ENCODE measurements at regions not wholly inside any gene's neighbourhood (a gene's known extent, or its start where the extent isn't known, plus 50 kb on each side); places are given as distances from the start of the nearest gene placed in this dataset.
"Not testable (repeated sequence)": the region's sequence is repeated elsewhere in the genome, so short reads cannot be mapped to it uniquely, and the experiment has no call there.

DNA sequence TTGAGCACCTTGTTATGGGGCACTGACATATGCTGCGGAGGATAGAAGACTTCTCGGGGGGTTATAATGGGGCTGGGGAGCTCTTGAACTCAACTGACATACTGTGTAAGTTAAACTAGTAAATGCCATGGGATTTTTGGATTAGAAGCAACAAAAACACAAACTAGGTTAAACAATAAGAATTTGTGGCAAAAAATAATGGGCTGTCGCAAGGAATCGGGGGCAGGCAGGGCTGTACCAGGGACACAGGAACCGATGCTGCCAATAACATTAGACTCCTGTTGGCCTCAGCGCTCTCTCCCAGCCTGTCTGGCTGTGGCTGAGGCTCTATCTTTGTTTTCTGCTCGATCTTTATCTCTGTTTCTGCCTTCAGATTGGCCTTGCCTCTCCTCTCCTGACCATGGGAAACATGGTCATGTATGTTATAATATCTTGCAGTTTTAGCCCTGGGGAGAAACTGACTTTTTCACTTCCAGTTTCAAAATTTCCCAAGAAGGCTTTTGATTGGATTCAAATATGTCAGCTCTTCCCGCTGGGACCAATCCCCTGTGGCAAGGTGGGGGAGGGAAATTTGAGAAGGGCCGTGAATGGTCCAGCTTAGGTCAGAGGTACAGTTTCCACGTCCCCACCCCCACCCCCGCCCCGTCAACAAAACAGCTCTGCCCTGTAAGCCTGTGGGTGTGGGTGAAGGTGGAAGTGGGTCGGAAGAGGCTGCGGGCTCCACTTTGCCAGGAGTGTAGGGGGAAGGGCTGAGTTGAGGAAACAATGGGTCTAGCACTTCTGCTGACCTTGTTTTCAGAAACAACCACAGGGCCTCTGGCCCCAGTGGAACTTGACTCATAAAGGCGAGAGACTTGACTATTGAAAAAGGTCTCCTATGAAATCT is 161.1 kb upstream of the TBL1XR1 start:
- peak; percentile 52 for DNase-seq

DNA sequence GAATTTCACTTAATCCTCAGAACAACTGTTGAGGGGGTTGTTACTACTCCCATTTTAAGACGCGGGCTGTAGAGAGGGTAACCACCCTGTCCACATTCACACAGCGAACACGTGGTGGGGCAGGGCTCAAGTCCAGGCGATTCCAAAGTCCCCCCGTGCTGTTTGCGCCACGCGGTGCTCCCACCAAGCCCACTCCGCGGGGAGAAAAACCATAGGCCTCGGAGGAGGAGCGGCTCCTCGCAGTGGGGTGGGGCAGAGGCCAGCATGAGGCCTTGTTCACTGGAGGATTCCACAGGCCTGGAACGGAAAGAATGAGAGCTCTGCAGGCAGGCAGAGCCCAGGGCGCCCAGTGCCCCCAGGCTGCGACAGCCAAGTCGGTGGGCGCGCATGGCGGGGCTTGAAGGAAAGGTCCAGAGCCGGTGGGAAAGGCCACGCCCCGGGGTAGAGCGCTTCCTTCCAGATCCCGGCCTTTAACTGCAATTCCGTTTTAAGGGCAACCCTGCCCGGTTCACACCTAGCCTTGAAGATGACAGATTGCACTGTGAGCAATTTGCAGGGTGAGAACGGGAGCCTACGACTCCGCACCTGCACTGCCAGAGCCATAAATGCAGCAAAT is 161.8 kb upstream of the TBL1XR1 start:
- no peak for DNase-seq

DNA sequence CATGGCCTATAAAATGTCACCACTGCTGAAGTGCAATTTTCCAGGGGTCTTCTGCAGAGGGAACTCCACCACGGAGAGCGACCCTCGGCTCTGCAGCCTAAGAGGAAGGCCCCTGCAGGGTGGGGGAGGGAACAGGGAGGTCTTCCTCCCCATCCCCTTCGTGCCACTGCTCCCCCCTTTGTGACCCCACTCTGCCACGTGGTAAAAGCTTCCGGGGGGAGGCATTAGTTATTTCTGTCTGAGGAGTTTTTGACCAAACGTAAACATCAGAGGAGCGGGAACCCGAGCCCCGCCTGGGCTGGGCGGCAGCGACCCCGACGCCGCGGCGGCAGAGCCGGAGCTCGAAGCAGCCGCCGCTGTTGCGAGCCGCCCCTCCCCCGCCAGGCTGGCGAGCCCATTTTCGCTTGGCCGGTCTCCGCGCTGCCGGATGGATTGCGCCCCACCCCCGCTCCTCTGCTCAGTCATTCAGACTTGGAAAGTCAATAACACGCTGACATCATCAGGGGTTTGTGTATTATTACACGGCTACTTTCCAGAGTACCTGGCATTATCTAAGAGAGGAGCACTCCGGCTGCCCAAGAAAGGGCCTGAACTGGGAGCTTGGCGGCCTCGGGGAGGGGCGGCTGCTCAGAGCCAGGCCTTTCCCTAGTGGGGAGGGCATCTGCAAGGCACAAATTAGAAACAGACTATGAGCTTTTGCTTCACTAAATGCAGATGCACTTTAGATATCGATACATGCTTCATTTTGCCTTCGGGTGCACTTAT is 162.5 kb upstream of the TBL1XR1 start:
- DNase-seq, result peak; percentile 91

DNA sequence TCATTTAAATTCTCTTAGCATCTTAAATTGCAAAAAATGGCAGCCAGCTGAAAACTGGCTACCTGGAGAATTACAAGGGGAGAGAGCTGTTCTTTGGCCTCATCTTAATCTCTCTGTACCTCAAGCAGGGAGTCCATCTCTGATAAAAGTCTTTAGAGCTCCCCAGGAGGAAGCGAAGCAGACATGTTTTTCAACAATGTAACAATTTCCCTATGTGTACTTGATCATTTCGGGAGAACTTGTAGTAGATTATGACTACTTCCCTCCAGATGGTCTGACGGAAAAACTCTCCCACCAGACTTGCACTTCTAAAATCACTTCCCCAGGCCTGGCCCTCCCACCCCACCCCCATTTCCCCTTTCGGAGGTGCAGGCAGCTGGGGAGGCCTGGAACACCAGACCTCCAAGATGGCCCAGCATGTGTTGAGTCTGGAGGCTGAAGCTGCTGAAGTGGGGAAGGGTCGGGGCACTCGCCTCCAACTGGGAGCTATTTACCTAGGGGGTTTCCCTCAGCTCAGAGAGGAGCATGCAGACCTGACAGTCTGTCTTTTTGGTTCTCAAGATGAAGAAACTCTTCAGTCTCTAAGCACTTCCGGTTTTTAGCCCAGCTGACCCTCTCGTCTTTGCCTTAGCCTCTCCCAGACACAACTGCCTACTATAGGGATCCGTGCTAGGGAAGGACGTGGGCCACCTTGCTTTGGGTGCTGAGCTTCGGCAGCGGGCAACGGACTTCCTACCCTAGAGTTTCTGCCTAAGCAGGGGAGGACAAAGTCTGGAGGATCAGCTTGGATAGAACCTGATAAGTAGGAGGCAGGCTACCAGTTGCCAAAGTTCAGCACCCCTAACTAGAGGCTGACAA is 164.0 kb upstream of the TBL1XR1 start:
- DNase-seq, result no peak

DNA sequence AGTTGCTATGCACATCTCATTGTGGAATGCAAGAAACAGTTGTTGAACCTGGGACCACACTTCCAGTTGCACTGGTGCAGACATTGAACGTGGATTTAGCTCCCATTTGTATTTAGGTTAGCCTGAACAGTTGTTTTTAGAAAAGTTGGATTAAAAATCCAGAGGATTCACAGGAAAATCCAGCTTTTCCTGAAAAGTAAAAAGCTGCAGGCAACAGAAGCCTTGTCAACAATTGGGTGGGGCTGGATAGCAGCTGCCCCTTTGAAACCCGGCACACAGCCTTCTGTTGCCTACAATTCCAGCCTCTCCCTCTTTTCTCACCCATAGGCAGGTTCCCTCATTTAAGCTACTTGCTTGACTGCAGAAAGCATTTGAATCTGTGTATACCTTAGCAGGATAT is 165.3 kb upstream of the TBL1XR1 start:
- no peak for DNase-seq

DNA sequence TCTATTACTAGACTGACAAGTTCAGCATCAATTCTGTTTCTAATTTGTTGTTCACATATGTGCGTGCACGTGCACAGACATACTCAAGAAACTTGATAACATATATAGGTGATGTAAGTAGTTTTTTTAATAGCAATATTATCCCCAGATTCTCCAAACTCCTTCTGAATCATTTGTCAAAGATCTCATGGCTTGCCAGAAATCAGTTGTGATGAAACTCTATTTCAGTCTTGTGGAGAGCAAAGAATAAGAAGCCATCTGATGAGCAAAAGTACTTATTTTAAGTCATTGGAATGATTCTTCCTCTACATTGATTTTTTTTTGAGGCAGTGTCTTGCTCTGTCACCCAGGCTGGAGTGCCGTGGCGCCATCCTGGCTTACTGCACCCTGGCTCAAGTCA is 167.0 kb upstream of the TBL1XR1 start:
- DNase-seq, result no peak

DNA sequence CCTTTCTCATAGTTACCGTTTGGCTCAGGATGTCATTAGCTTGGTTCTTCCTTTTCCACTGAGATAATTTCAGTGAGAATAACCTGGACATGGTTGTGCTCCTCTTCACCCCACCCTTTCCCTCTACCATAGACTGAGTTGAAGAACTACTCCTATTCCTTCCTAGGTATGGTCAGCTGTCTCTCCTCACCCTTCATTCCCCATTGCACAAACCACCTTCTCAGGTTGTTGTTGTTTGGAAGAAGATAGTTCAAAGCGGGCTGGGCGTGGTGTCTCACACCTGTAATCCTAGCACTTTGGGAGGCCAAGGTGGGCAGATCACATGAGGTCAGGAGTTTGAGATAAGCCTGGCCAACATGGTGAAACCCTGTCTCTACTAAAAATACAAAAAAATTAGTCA is 168.0 kb upstream of the TBL1XR1 start:
- not testable (repeated sequence) for DNase-seq

DNA sequence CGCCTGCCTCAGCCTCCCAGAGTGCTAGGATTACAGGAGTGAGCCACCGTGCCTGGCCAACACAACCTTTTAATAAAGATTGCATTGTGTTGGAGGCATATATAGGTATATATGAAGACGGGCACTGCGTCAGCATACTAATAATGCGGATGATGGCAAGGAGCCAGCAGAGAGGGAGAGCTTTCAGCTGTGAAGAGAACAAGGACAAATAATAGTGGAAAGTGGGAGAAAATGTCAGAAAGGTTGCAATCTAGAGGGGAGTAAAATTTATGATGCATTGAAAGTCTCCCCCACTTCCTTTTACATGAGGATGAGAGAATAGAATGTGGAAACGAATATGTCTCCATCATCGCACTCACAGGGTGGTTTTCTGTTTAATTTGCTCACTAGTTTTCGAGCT is 170.5 kb upstream of the TBL1XR1 start:
- peak; percentile 51 for DNase-seq

DNA sequence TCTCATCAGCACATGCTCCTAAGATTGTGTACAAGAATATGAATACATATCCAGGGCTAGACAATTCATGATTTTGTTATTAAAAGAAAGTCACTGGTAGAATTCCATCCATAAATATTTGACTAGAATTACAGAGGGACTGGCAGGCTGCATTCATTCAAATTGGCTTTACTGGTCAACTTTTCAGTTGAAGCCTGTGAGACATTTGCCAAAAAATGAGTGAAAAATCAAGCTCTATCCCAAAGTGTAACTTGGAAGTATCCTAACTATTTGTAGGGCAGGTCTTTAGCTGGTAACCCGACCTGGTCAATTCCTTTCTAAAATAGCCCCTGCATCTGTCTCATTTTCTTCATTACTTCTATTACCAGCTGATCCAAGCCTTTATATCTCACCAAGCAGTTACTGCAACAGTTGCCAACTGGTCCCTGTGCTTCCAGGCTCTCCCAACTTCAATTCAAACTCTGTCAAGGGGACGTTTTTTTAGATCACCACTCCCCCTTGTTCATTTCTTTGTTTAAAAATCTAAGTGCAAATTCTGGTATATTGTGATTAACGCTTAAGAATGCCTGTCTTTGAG is 173.1 kb upstream of the TBL1XR1 start:
- no peak for DNase-seq

DNA sequence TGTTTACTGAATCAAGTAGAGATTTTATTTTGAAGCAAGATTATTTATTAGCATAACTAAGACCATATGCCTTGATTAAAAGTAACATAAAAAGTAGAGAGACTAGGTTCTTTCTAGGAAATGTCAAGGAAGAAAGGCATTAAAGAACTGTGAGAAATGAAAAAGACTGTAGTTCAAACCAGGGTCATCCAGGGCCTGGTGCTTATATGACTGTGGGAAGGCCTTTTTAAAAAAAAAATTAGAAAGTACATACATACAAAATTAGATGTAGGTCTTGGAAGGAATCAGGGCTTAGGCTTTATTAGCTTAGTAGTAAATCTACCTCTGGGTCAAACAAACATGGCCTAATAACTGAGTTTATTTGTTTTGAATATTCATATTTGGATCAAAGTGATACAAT is 173.9 kb upstream of the TBL1XR1 start:
- no peak for DNase-seq

DNA sequence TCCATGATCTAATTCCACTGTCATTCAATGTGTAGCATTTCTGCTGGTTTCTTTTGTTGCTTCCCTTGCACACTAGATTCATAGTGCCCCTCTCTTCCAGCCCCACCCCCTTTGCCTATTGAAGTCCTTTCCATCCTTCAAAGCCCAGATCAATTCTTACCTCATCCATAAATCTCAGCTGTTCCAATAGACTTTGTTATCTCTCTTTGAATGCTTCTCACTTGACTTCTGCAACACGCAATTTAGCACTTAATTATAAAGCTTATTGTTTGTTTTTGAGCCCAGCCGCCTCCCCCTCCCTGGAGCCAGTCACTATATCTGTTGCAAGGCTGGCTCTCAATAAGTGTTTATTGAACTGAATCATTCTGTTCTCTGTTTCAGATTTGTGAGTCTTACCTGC is 174.6 kb upstream of the TBL1XR1 start:
- no peak for DNase-seq

DNA sequence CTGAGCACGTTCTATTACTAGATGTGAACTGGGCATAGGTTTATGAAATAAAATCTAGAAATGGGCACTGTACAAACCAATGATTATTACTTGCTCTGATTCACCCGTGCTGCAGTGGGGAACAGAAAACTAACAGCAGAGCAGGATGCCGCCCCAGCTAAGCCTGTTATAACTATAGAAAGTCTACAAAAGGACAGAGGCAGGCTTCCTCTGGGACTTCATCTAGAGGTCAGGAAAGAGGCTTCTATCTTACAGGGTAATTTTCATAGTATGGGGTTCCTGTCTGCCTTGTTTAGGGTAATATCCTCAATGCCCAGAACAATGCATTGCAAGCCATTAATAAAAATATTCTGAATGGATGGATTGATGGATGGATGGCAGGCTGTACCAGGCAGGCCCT is 177.0 kb upstream of the TBL1XR1 start:
- no peak for DNase-seq

DNA sequence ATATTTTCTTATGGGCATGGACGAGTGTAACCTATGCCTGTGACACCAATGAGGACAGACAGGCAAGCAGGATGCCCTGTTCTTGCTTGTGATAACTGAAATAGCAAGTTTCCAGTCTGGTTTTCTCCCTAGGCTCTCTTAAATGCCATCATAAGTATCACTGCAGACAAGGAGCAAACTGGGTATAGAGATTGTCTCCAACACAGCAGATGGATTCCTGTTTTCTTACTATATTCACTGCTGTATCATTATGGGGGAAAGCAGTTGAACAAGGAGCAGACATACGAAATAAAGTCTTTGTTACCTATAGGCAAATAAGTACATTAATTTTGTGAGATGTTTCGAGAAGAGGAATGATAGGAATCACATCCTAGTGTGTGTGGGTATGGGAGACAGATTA is 178.0 kb upstream of the TBL1XR1 start:
- no peak for DNase-seq

DNA sequence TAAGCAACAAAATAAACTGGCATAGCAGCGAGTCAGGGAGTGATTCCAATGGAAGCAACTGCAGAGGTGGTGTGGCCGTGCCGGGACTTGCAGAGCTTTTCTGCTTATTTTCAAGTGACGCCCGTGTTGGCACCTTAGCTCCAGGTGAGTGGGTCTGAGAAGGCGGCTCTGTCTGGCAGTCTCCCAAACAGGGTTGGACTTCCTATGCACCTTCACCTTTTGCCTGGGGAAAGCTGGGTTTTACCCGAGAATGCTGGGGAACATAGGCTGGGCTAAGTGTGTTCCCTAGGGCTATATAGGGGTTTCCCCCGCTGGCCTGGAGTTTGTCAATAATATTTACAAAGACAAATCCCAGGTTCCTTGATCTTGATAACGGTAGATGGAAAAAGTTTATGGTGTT is 179.9 kb upstream of the TBL1XR1 start:
- DNase-seq, result no peak

DNA sequence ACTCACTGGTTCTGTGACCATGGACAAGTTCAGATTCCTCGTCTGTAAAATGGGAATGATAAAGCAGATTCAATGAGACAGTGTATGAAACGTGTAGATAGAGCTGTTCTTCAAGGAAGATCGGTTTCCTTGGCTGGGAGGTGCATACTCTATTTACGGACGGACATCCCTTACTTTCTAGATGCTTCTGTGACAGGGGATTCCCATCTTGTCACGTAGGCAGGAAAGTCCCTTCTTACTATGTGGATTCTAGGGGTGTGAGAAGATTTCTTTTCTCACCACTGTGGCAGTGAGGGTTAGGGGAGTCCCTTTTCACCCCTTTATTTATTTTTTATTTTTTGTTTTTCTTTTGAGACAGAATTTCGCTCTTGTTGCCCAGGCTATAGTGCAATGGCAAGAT is 180.9 kb upstream of the TBL1XR1 start:
- no peak for DNase-seq

DNA sequence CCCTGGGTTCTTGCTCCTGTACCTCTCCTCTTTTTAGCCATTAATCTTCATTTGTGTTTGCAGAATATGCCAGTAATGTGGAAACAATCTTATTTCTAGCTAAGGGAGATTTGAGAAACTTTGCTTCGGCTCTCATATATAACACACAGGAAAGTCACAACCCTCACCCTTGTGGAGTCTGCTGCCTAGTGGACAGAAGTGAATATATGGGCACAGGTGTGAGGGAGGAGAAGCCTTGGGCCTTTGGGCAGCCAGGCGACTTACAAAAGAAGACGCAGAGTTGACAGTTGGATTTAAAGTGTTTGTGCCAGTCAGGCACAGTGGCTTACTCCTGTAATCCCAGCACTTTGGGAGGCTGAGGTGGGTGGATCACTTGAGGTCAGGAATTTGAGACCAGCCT is 181.8 kb upstream of the TBL1XR1 start:
- DNase-seq, result no peak

DNA sequence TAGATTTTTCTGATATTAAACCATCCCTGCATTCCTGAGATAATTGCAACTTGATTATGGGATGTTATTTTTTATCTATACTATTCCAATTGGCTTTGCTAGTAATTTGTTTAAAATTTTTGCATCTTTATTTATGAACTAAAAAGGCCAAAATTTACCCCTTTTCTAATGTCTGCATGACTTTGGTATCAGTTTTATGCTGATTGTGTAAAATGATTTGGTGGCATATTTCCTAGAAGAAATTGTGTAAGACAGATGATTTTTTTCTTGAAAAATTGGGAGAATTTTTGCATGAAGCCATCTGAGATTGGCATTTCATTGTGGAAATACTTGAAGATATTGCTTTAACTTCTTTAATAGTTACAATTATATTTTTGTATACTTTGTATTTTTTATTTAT is 183.8 kb upstream of the TBL1XR1 start:
- no peak for DNase-seq

DNA sequence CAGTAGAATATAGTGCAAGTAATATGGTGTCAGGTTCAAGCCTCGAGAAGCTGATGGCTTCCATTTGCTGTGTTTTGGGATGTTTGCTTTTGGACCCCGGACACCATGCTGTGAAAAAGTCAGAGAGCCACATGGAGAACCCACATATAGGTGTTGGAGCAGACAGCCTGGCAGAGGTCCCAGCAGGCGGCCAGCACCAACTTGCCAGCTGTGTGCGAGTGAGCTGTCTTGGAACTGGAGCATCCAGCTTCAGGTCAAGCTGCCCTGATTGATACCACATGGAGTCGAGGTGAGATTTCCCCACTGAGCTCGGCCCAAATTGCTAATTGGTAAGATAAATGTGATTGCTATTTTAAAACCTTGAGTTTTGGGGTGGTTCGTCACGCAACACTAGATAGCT is 185.7 kb upstream of the TBL1XR1 start:
- no peak for DNase-seq

DNA sequence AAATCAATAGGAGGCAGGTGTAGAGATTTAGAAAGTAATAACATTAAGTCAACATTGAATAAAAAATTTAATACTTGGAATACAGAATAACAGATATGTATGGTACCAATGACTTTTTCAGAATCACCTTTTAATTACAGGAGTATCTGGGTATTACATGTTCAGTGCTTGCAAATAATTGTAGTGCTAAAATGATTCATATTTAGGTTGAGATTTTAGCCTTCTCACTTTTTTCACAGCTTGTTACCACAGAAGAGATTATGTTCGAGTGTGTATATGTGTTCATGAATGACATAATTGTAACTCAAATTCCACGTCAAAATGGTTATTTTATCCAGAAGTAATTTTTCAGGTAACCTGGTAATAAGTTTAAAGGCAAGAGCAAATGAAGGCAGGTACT is 187.9 kb upstream of the TBL1XR1 start:
- DNase-seq, result no peak

DNA sequence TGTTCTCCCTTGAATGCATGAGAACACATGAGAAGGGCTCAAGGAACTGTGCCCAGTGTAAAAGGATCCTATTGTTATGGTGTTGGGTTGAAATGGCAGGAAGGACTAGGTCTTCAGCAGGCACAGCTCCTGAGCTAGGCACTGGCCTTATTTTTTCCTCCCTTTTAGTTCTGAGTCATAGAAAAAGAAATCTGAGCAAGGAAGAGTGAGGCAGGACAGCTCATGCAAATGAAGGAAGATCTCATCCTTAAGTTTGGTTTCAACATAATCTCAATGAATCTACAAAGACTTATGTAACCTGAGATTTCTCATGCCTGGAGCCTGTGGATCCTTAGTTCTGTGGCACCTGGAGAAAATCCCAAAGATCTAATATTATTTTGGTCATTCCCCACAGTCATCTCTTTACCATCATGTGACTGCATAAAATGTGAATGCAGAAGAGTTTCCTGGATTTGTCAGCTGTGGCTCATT is 188.6 kb upstream of the TBL1XR1 start:
- DNase-seq, result no peak

DNA sequence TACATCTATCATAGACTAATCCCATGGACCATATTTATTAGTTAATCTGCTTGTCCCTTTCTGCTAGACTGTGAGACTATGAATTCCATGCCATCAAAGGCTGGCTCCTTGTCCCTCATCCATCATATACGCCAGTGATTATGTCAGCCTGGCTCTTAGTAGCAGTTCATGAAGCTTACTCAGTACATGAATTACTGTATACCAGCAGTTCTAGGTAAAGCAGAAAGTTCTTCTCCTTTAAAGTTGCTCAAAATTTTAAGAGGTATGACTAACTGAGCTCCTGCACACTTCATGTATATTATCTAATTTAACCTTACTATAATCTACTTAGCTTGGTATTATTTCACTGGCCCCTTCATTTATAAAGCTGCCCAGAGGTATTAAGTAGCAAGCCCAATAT is 190.9 kb upstream of the TBL1XR1 start:
- no peak for DNase-seq
